ENCODE measurements at regions not wholly inside any gene's neighbourhood (a gene's known extent, or its start where the extent isn't known, plus 50 kb on each side); places are given as distances from the start of the nearest gene placed in this dataset.
"Not testable (repeated sequence)": the region's sequence is repeated elsewhere in the genome, so short reads cannot be mapped to it uniquely, and the experiment has no call there.

DNA sequence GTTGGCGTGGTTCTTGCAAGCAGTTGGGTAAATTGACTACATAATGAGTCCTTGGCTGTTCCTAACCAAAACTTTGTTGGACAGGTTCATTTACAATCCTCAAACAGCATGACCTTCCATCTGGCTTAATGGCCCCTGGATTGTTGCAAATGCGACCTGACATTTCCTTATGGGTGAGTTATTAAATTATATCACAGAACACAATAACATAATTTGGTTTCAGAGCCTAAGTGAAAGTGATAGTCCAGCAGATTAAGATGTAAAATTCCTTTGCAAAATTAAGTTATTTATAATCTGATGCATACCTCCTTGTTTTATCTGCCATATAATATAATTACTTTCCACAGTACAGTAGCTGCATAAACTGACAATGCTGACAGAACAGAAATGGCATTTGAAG, 224.4 kb downstream of the TUSC1 start:
- H3K4me1 Mint-ChIP-seq: no peaks in the 10 kb centered on the region
- no peak overlapping the region for H3K27ac ChIP-seq (ENCODE audit: low read depth, low read length)
- no peak overlapping the region for H3K4me3 ChIP-seq (ENCODE audit: low read length)
- no peak overlapping the region for H3K9ac ChIP-seq (ENCODE audit: extremely low read depth, low read length, poor library complexity, severe bottlenecking)
- H3K27ac Mint-ChIP-seq: no peak overlapping the region
- TF ChIP-seq, protein P1, sequence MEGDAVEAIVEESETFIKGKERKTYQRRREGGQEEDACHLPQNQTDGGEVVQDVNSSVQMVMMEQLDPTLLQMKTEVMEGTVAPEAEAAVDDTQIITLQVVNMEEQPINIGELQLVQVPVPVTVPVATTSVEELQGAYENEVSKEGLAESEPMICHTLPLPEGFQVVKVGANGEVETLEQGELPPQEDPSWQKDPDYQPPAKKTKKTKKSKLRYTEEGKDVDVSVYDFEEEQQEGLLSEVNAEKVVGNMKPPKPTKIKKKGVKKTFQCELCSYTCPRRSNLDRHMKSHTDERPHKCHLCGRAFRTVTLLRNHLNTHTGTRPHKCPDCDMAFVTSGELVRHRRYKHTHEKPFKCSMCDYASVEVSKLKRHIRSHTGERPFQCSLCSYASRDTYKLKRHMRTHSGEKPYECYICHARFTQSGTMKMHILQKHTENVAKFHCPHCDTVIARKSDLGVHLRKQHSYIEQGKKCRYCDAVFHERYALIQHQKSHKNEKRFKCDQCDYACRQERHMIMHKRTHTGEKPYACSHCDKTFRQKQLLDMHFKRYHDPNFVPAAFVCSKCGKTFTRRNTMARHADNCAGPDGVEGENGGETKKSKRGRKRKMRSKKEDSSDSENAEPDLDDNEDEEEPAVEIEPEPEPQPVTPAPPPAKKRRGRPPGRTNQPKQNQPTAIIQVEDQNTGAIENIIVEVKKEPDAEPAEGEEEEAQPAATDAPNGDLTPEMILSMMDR (conservative IDR thresholded peaks at IDR 0.05): no peak
- no peaks in the 10 kb centered on the region for H3K27me3 Mint-ChIP-seq (ENCODE audit: insufficient read depth)
- no peaks in the 10 kb centered on the region for H3K36me3 Mint-ChIP-seq (ENCODE audit: low read depth)
- no peaks in the 10 kb centered on the region for H3K9me3 Mint-ChIP-seq
- no peaks in the 10 kb centered on the region for H3K36me3 ChIP-seq (ENCODE audit: control insufficient read depth, insufficient read depth, low read length)
- no peaks in the 10 kb centered on the region for H3K4me1 ChIP-seq (ENCODE audit: control insufficient read depth, insufficient read depth, low read length)
- no peaks in the 10 kb centered on the region for H3K9me3 ChIP-seq (ENCODE audit: control insufficient read depth, low read length)
- H3K4me3 Mint-ChIP-seq: no peak overlapping the region
- no peaks in the 10 kb centered on the region for H3K27me3 ChIP-seq (ENCODE audit: control insufficient read depth, insufficient read depth, low read length, poor library complexity, severe bottlenecking)
- 82 to 100% methylated on average over 1 of the region's 2 CpGs for WGBS, 2 experiments (ENCODE audit: insufficient coverage in 1 of 2, insufficient read length in 1 of 2)
- no peak for DNase-seq

DNA sequence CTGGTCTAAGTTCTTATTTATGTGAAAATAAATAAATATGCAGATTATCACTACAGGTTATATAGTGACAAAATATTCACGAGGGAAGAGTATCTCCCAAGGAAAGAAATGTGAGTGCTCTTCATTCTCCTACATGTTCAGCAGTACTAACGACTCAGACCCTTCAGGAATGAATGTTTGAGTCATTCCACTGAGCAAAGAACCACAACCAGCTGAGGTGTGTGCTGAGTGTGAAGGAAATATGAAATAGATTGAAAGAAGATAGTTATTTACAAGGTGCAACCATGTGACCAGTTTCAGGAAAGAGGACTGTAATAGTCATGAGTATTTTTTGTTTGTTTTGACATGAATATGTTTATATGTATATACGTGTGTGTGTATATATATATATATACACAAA, 228.7 kb downstream of the TUSC1 start:
- Histone ChIP-seq H3K9me3 (ENCODE audit: control insufficient read depth, low read length) (no peaks in the 10 kb centered on the region), H3K4me1 (ENCODE audit: control insufficient read depth, insufficient read depth, low read length) (no peaks in the 10 kb centered on the region), H3K9ac (ENCODE audit: extremely low read depth, low read length, poor library complexity, severe bottlenecking) (no peak overlapping the region), H3K27me3 (ENCODE audit: control insufficient read depth, insufficient read depth, low read length, poor library complexity, severe bottlenecking) (no peaks in the 10 kb centered on the region), H3K36me3 (ENCODE audit: control insufficient read depth, insufficient read depth, low read length) (no peaks in the 10 kb centered on the region), H3K27ac (ENCODE audit: low read depth, low read length) (no peak overlapping the region), H3K4me3 (ENCODE audit: low read length) (no peak overlapping the region)
- no peak for DNase-seq
- H3K9me3 Mint-ChIP-seq: no peaks in the 10 kb centered on the region
- H3K27me3 Mint-ChIP-seq (ENCODE audit: insufficient read depth): no peaks in the 10 kb centered on the region
- no peaks in the 10 kb centered on the region for H3K4me1 Mint-ChIP-seq
- H3K4me3 Mint-ChIP-seq: no peak overlapping the region
- no peak overlapping the region for H3K27ac Mint-ChIP-seq
- 89 to 100% methylated on average over 1 to 2 of the region's 3 CpGs for WGBS, 2 experiments (ENCODE audit: insufficient coverage in 1 of 2, insufficient read length in 1 of 2)
- no peaks in the 10 kb centered on the region for H3K36me3 Mint-ChIP-seq (ENCODE audit: low read depth)
- TF ChIP-seq, protein P1 (conservative IDR thresholded peaks at IDR 0.05): no peak

DNA sequence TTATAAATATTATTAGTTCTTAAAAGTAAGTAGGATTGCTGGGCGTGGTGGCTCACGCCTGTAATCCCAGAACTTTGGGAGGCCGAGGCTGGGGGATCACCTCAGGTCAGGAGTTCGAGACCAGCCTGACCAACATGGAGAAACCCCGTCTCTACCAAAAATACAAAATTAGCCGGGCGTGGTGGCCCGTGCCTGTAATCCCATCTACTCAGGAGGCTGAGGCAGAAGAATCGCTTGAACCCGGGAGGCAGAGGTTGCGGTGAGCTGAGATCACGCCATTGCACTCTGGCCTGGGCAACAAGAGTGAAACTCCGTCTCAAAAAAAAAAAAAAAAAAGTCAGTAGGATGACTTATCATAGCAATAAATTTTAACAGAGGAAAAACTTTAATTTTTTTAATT, 232.5 kb downstream of the TUSC1 start:
- H3K27me3 Mint-ChIP-seq (ENCODE audit: insufficient read depth); H3K9ac ChIP-seq (ENCODE audit: extremely low read depth, low read length, poor library complexity, severe bottlenecking); H3K9me3 ChIP-seq (ENCODE audit: control insufficient read depth, low read length); H3K36me3 Mint-ChIP-seq (ENCODE audit: low read depth); H3K4me3 ChIP-seq (ENCODE audit: low read length); H3K4me1 ChIP-seq (ENCODE audit: control insufficient read depth, insufficient read depth, low read length); H3K36me3 ChIP-seq (ENCODE audit: control insufficient read depth, insufficient read depth, low read length); DNase-seq; H3K27ac ChIP-seq (ENCODE audit: low read depth, low read length); H3K9me3 Mint-ChIP-seq; H3K4me3 Mint-ChIP-seq; H3K4me1 Mint-ChIP-seq; H3K27me3 ChIP-seq (ENCODE audit: control insufficient read depth, insufficient read depth, low read length, poor library complexity, severe bottlenecking); H3K27ac Mint-ChIP-seq: not testable (repeated sequence)
- 97 to 100% methylated on average over 2 to 12 of the region's 13 CpGs for WGBS, 2 experiments (ENCODE audit: insufficient coverage in 1 of 2, insufficient read length in 1 of 2)

DNA sequence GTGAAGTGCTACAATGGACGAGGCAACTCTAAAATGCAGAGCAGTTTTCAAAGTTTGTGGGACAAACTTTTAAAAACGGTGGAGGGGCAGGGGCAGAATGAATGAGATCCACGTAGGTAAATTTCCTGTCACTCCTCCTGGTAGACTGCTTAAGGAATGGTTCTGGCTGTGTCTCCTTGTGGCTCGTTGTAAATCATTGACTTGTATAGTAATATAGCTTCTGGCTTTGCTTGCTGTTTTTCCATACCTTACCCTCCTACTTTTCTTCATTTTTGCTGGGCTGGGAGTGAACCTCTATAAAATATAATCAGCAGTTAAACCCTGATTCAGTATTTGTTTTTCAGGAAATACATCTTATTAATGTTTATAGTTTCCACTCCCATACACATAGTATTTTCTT, 235.7 kb downstream of the TUSC1 start:
- TF ChIP-seq, protein P1 (conservative IDR thresholded peaks at IDR 0.05): no peak
- Histone ChIP-seq H3K27ac (ENCODE audit: low read depth, low read length) (no peak overlapping the region), H3K4me1 (ENCODE audit: control insufficient read depth, insufficient read depth, low read length) (no peaks in the 10 kb centered on the region), H3K4me3 (ENCODE audit: low read length) (no peak overlapping the region), H3K9me3 (ENCODE audit: control insufficient read depth, low read length) (no peaks in the 10 kb centered on the region), H3K9ac (ENCODE audit: extremely low read depth, low read length, poor library complexity, severe bottlenecking) (no peak overlapping the region), H3K36me3 (ENCODE audit: control insufficient read depth, insufficient read depth, low read length) (no peaks in the 10 kb centered on the region), H3K27me3 (ENCODE audit: control insufficient read depth, insufficient read depth, low read length, poor library complexity, severe bottlenecking) (no peaks in the 10 kb centered on the region)
- 83 to 86% methylated on average over 2 to 4 of the region's 4 CpGs for WGBS, 2 experiments (ENCODE audit: insufficient coverage in 1 of 2, insufficient read length in 1 of 2)
- H3K4me1 Mint-ChIP-seq: no peaks in the 10 kb centered on the region
- DNase-seq: no peak
- no peaks in the 10 kb centered on the region for H3K27me3 Mint-ChIP-seq (ENCODE audit: insufficient read depth)
- no peak overlapping the region for H3K4me3 Mint-ChIP-seq
- no peak overlapping the region for H3K27ac Mint-ChIP-seq
- no peaks in the 10 kb centered on the region for H3K9me3 Mint-ChIP-seq
- no peaks in the 10 kb centered on the region for H3K36me3 Mint-ChIP-seq (ENCODE audit: low read depth)
